Suprapubic skin (tissue), 4 donors: ENCODE measurements at regions not wholly inside any gene's neighbourhood (a gene's known extent, or its start where the extent isn't known, plus 50 kb on each side); places are given as distances from the start of the nearest gene placed in this dataset.

ENCODE experiments used
- DNase-seq, 2 donors: peaks; one replicate each; pipeline ENCODE4 v3.0.0-alpha.2; 2019; ENCODE audit warnings: low spot score in 2 of 2
- H3K27ac ChIP-seq: fragments of 200-600 bp; sonication (generic); one replicate; pipeline ENCODE4 v1.5.1; 2019
- H3K27me3 ChIP-seq: fragments of 200-600 bp; sonication (generic); one replicate; pipeline ENCODE4 v1.5.1; 2019
- H3K36me3 ChIP-seq: fragments of 200-600 bp; sonication (generic); one replicate; pipeline ENCODE4 v1.5.1; 2019
- H3K4me1 ChIP-seq: fragments of 200-600 bp; sonication (generic); one replicate; pipeline ENCODE4 v1.5.1; 2019
- H3K4me3 ChIP-seq: fragments of 200-600 bp; sonication (generic); one replicate; pipeline ENCODE4 v1.5.1; 2019; ENCODE audit warnings: mild to moderate bottlenecking
- H3K9me3 ChIP-seq: fragments of 200-600 bp; sonication (generic); one replicate; pipeline ENCODE4 v1.5.1; 2019
- EP300 ChIP-seq: sonication (generic); formaldehyde crosslinking; IDR thresholded peaks from one replicate; pipeline ENCODE4 v1.6.1; 2017; ENCODE audit warnings: antibody characterized with exemption
- POLR2A ChIP-seq, 2 donors: fragments of 450-650 bp; IDR thresholded peaks; one replicate each; pipeline ENCODE4 v1.6.1; 2017; ENCODE audit warnings: antibody characterized with exemption in 2 of 2, mild to moderate bottlenecking in 2 of 2, moderate library complexity in 2 of 2
- POLR2AphosphoS5 ChIP-seq, 3 donors: sonication (generic); formaldehyde crosslinking; IDR thresholded peaks; one replicate each; pipeline ENCODE4 v1.6.1; 2017; ENCODE audit warnings: antibody characterized with exemption in 3 of 3
- WGBS: methylation state at CpG from one replicate; pipeline ENCODE4 v1.1.5; 2018; 5-methylcytosine and 5-hydroxymethylcytosine counted together
- TF ChIP-seq, protein P1 (sequence below), 2 donors: fragments of 200-600 bp in 1 of 2; fragments of 450-650 bp in 1 of 2; sonication (generic) in 1 of 2; IDR thresholded peaks; one replicate each; pipeline ENCODE4 v1.5.1; 2016 to 2019; ENCODE audit warnings: antibody characterized with exemption in 2 of 2, mild to moderate bottlenecking in 1 of 2, moderate library complexity in 1 of 2

- DNase-seq, result no peak
- peaks cover 10% of the 10 kb centered on the region for H3K9me3 ChIP-seq
- H3K4me3 ChIP-seq, result no peak overlapping the region
- no peak for TF ChIP-seq EP300
- TF ChIP-seq, protein P1, sequence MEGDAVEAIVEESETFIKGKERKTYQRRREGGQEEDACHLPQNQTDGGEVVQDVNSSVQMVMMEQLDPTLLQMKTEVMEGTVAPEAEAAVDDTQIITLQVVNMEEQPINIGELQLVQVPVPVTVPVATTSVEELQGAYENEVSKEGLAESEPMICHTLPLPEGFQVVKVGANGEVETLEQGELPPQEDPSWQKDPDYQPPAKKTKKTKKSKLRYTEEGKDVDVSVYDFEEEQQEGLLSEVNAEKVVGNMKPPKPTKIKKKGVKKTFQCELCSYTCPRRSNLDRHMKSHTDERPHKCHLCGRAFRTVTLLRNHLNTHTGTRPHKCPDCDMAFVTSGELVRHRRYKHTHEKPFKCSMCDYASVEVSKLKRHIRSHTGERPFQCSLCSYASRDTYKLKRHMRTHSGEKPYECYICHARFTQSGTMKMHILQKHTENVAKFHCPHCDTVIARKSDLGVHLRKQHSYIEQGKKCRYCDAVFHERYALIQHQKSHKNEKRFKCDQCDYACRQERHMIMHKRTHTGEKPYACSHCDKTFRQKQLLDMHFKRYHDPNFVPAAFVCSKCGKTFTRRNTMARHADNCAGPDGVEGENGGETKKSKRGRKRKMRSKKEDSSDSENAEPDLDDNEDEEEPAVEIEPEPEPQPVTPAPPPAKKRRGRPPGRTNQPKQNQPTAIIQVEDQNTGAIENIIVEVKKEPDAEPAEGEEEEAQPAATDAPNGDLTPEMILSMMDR (IDR thresholded peaks at IDR 0.05), result no peak
- no peaks in the 10 kb centered on the region for H3K36me3 ChIP-seq
- H3K4me1 ChIP-seq, result no peaks in the 10 kb centered on the region
- 86% methylated on average over 1 of the region's 1 CpG for WGBS
- H3K27me3 ChIP-seq, result no peaks in the 10 kb centered on the region
- H3K27ac ChIP-seq, result no peak overlapping the region
Observed at GRCh38 chr9:109616571-109617120, 118.5 kb upstream of the PTPN3 start.

- H3K4me3 ChIP-seq, result no peak overlapping the region
- no peaks in the 10 kb centered on the region for H3K27me3 ChIP-seq
- no peaks in the 10 kb centered on the region for H3K36me3 ChIP-seq
- TF ChIP-seq POLR2AphosphoS5 (IDR thresholded peaks at IDR 0.05), result no peak
- TF ChIP-seq, protein P1 (IDR thresholded peaks at IDR 0.05), result no peak
- no peak for TF ChIP-seq EP300
- WGBS, result 85% methylated on average over 3 of the region's 3 CpGs
- H3K27ac ChIP-seq, result no peak overlapping the region
- no peaks in the 10 kb centered on the region for H3K4me1 ChIP-seq
- H3K9me3 ChIP-seq, result peaks cover 10% of the 10 kb centered on the region
- no peak for DNase-seq
Observed at GRCh38 chr9:109619310-109619709, 121.2 kb upstream of the PTPN3 start.

GRCh38 chr9:109624143-109624542 lies 126.0 kb upstream of the PTPN3 start:
- no peaks in the 10 kb centered on the region for H3K9me3 ChIP-seq
- 82% methylated on average over 3 of the region's 3 CpGs for WGBS
- H3K4me3 ChIP-seq, result no peak overlapping the region
- no peak overlapping the region for H3K27ac ChIP-seq
- H3K36me3 ChIP-seq, result no peaks in the 10 kb centered on the region
- no peak for DNase-seq
- no peaks in the 10 kb centered on the region for H3K27me3 ChIP-seq
- TF ChIP-seq POLR2A (IDR thresholded peaks at IDR 0.05) (no peak), EP300 (no peak), POLR2AphosphoS5 (IDR thresholded peaks at IDR 0.05) (no peak)
- TF ChIP-seq, protein P1 (IDR thresholded peaks at IDR 0.05), result no peak
- H3K4me1 ChIP-seq, result peaks cover 4% of the 10 kb centered on the region

DNA sequence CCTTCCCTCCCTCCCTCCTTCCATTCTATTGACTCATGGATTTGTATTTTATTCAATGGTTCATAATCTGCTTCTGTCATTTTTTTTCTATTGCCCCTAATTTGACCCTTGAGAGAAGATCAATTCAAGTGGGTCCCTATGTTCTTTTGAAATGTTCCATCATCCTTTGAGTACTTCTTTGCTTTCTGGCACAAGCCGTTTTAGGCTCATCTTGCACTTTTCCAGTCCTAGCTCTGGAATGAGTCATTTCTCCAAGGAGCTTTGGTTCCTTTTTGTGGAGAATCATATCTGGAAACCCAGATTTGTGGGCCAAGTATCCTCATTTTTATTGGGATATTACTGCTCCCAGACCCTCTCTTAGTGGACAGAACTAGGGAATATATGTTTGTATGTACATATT lies 126.8 kb upstream of the PTPN3 start:
- WGBS, result 48% methylated on average over 1 of the region's 1 CpG
- DNase-seq, result no peak
- H3K36me3 ChIP-seq, result no peaks in the 10 kb centered on the region
- no peak overlapping the region for H3K27ac ChIP-seq
- TF ChIP-seq POLR2AphosphoS5 (IDR thresholded peaks at IDR 0.05) (no peak), POLR2A (IDR thresholded peaks at IDR 0.05) (no peak), EP300 (no peak)
- TF ChIP-seq, protein P1 (IDR thresholded peaks at IDR 0.05), result no peak
- no peaks in the 10 kb centered on the region for H3K9me3 ChIP-seq
- no peak overlapping the region for H3K4me3 ChIP-seq
- no peaks in the 10 kb centered on the region for H3K27me3 ChIP-seq
- peaks cover 4% of the 10 kb centered on the region for H3K4me1 ChIP-seq

DNA sequence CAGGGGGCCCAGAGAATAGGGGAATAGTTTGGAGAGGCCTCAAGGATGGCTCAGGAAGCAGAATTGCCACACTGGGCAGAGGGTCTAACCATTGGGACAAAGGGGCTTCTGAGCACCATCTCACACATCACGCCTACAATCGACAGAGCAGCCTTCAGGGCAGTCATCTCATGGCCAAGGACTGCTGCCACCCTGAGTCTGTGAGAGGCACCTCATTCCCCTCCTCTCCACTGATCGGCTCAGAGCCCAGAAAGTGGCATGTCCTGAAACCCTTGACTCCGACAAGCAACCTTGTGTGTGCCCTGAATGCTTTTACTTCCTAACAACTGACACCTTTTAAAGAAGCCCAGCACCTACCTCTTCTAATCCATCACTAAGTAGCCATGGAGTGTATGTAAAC lies 128.9 kb upstream of the PTPN3 start:
- Histone ChIP-seq H3K4me1 (peaks cover 4% of the 10 kb centered on the region), H3K36me3 (no peaks in the 10 kb centered on the region), H3K27me3 (no peaks in the 10 kb centered on the region), H3K9me3 (no peaks in the 10 kb centered on the region), H3K27ac (no peak overlapping the region), H3K4me3 (no peak overlapping the region)
- TF ChIP-seq POLR2A (IDR thresholded peaks at IDR 0.05) (no peak), POLR2AphosphoS5 (IDR thresholded peaks at IDR 0.05) (no peak), EP300 (no peak)
- TF ChIP-seq, protein P1 (IDR thresholded peaks at IDR 0.05), result no peak
- no peak for DNase-seq
- 71% methylated on average over 4 of the region's 4 CpGs for WGBS
